Nephron progenitor cell (in vitro differentiated cells): ENCODE measurements at regions not wholly inside any gene's neighbourhood (a gene's known extent, or its start where the extent isn't known, plus 50 kb on each side); places are given as distances from the start of the nearest gene placed in this dataset.

ENCODE experiments used
- DNase-seq: peaks from one replicate; pipeline ENCODE4 v3.0.0; 2021
- H3K27ac Mint-ChIP-seq: 2 replicates; pipeline ENCODE4 v1.8.0; 2021; ENCODE audit warnings: mild to moderate bottlenecking, moderate library complexity, mixed read lengths
- H3K27me3 Mint-ChIP-seq: 2 replicates; pipeline ENCODE4 v1.8.0; 2021; ENCODE audit warnings: mild to moderate bottlenecking, low read depth, mixed read lengths; ENCODE audit not compliant: poor library complexity
- H3K36me3 Mint-ChIP-seq: 2 replicates; pipeline ENCODE4 v1.8.0; 2021; ENCODE audit warnings: low read depth, mixed read lengths
- H3K4me1 Mint-ChIP-seq: 2 replicates; pipeline ENCODE4 v1.8.0; 2021; ENCODE audit warnings: mixed read lengths
- H3K4me3 Mint-ChIP-seq: 2 replicates; pipeline ENCODE4 v1.8.0; 2021; ENCODE audit warnings: mild to moderate bottlenecking, moderate library complexity, mixed read lengths
- H3K9me3 Mint-ChIP-seq: 2 replicates; pipeline ENCODE4 v1.8.0; 2021; ENCODE audit warnings: mild to moderate bottlenecking, moderate library complexity, mixed read lengths
- TF ChIP-seq, protein P1 (sequence below): fragments of 200-600 bp; sonication (generic); IDR thresholded peaks from 2 replicates; pipeline ENCODE4 v1.5.0; 2021; ENCODE audit warnings: antibody characterized with exemption

DNA sequence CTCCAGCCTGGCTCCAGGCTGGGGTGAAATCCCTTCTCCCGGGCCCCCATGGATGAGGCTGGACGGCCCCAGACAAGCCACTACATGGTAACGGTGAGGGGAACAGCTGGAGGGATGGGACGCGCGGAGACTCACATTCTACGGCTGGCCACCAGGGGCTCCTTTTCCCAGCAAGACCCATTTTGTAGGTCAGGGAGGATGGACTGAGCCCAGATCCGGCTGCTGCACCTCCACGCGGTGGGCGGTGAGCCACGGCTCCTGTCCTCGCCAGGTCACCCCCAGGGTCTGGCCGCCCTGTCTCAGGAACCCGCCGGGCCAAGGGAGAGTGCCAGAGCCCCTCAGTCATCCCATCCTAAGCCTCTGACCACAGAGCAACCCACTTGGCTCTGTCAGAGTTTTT is 75.0 kb upstream of the ACTRT2 start:
- H3K4me1 Mint-ChIP-seq: no peaks in the 10 kb centered on the region
- no peak for DNase-seq
- no peak overlapping the region for H3K27ac Mint-ChIP-seq
- no peak overlapping the region for H3K4me3 Mint-ChIP-seq
- peaks cover 37% of the 10 kb centered on the region for H3K9me3 Mint-ChIP-seq
- H3K36me3 Mint-ChIP-seq: no peaks in the 10 kb centered on the region
- TF ChIP-seq, protein P1, sequence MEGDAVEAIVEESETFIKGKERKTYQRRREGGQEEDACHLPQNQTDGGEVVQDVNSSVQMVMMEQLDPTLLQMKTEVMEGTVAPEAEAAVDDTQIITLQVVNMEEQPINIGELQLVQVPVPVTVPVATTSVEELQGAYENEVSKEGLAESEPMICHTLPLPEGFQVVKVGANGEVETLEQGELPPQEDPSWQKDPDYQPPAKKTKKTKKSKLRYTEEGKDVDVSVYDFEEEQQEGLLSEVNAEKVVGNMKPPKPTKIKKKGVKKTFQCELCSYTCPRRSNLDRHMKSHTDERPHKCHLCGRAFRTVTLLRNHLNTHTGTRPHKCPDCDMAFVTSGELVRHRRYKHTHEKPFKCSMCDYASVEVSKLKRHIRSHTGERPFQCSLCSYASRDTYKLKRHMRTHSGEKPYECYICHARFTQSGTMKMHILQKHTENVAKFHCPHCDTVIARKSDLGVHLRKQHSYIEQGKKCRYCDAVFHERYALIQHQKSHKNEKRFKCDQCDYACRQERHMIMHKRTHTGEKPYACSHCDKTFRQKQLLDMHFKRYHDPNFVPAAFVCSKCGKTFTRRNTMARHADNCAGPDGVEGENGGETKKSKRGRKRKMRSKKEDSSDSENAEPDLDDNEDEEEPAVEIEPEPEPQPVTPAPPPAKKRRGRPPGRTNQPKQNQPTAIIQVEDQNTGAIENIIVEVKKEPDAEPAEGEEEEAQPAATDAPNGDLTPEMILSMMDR: no peak
- H3K27me3 Mint-ChIP-seq: no peaks in the 10 kb centered on the region

DNA sequence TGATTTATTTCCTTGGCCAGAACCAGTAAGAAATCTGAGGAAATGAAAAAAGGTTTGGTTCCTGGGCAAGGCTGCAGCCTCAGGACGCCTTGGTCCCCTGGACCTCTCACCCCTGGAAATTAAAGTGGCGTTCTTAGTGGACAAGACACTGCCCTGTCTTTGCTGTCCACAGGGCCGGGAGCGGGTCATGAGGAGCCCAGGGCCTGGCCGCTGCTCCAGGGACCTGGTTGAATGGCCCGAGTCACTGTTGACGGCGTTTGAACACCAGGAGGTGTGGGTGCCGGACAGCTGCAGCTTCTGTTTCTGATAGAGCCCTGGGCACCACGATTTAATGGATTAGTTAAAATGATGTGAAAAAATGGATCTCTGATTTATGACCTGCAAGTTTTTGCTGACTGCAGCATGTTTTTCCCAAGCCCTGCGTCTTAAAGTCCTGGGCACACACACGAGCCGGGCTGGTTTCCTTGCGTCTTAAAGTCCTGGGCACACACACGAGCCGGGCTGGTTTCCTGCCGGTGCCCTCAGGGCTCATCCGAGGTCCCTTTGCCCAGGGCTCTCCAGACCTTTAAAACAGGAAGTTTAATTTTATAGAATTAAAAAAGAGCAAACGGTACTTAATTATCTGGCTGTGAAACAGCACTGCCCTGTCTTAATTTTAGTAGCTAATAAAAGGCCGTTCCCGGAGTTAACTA is 74.1 kb upstream of the ACTRT2 start:
- no peak for DNase-seq
- Mint-ChIP-seq H3K36me3 (no peaks in the 10 kb centered on the region), H3K27me3 (no peaks in the 10 kb centered on the region), H3K4me3 (no peak overlapping the region), H3K9me3 (peaks cover 38% of the 10 kb centered on the region), H3K4me1 (no peaks in the 10 kb centered on the region), H3K27ac (no peak overlapping the region)
- TF ChIP-seq, protein P1: no peak

DNA sequence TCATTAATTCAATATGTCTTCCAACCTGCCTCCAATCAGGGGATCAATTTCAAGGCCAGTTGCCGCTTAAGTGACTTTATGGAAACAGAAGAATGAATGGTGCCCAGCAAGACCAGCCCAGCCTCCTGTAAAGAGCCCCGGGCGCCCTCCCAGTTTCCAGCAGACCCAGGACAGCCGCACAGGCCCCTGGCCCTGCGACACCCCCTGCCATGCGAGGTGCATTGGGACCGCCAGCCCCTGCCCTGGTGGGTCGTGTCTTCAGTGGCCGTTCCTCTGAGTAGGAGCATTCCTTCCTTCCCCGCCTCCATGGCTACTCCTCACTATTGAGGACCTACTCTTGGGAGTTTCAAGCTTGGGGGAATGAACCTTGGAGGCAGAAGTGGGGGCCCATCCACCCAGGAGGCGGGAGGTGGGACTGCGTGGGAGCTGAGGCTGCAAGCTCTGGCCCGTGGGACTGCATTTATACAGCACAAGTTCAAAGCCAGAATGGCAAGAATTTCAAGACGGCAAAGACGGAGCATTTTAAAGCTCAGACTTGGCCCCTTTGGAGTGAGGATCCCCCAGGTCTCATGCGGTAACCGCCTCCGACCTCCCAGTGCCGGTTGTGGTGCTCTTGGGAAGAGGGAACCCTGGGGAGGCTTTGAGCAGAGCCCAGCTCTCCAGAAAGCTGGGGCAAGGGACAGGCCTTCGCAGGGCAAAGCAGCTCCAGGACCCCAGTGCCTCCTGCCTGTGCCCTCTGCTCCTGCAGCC is 73.1 kb upstream of the ACTRT2 start:
- Mint-ChIP-seq H3K9me3 (peaks cover 41% of the 10 kb centered on the region), H3K27ac (no peak overlapping the region), H3K36me3 (no peaks in the 10 kb centered on the region), H3K27me3 (no peaks in the 10 kb centered on the region), H3K4me1 (no peaks in the 10 kb centered on the region), H3K4me3 (no peak overlapping the region)
- no peak for DNase-seq
- TF ChIP-seq, protein P1: no peak

DNA sequence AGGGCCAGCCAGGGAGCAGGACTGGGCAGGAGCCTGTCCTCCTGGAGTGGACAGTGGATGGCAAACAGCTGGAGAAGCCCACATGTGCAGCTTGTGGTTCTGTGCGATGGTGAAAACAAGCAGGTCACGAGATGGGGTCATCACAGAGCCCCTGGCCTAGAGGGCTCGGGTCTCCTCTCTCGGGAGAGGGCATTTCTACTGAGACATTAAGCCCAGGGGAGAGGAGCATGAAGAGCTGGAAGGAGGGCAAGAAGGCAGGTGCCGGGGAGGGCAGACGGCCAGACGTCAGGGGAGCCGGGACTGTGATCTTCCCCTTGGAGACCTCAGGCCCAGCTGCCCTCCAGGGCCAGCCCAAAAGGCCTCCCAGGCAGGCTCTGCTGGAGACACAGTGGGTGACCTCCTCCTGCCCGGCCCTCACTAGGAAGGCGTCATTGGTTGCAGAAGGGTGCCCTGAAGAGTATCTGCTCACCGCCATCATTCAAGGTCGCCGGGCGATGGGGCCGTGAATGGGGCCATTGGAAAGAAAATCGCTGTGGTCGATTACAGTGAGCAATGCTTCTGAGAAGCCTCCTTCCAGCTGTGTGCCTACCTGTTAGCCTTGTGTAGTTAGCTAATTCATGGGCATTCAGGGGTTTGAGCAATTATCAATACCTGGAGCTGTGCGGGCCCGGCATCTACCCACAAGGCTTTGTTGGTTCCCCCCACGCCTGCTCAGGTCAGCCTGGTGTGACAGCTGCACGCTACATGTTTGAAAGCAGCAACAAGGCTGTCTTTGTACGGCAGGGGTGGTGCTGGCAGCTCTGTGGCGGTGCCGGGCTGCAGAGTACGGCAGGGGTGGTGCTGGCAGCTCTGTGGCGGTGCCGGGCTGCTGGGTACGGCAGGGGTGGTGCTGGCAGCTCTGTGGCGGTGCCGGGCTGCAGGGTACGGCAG is 72.3 kb upstream of the ACTRT2 start:
- DNase-seq: no peak
- Mint-ChIP-seq H3K27me3 (no peaks in the 10 kb centered on the region), H3K27ac (no peak overlapping the region), H3K4me3 (no peak overlapping the region), H3K36me3 (no peaks in the 10 kb centered on the region), H3K9me3 (peaks cover 49% of the 10 kb centered on the region), H3K4me1 (no peaks in the 10 kb centered on the region)
- TF ChIP-seq, protein P1: no peak

DNA sequence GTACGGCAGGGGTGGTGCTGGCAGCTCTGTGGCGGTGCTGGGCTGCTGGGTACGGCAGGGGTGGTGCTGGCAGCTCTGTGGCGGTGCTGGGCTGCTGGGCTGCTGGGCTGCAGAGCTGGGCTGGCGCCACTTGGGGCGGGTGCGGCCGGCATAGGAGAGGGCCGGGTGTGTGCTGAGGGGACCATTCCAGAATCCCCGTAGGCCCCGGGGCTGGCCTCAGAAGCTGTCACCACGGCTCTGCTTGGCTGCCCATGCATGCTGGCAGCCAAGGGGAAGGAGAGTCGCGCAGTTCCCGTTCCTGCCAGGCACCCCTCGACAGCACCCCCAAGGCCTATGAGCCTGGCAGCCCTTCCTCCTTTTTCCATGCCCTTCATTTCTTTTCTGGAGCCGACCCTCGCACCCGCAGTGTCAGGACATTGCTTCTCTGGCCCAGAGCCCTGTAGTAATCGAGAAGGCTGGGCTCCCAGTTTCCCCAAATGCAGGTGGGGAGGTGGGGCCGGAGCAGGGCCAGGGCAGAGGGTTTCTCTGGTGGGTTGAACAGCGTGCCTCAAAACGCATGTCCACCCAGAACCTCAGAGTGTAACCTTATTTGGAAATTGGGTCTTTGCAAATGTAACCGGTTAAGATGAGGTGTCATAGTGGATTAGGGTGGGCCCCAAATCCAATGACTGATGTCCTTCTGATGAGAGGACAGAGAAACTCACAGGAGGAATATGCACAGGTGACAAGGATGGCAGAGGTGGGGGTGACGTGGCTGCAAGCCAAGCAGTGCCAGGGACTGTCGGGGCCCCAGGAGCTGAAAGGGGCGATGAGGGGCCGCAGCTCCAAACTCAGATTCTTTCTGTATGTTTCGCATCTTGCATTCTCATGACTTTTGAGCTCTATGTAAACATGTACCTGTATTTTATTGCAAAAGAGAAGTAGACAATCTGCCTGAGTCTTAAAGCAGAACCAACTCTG is 71.0 kb upstream of the ACTRT2 start:
- H3K27me3 Mint-ChIP-seq: no peaks in the 10 kb centered on the region
- no peaks in the 10 kb centered on the region for H3K36me3 Mint-ChIP-seq
- H3K4me3 Mint-ChIP-seq: no peak overlapping the region
- no peak overlapping the region for H3K27ac Mint-ChIP-seq
- no peak for DNase-seq
- peaks cover 62% of the 10 kb centered on the region for H3K9me3 Mint-ChIP-seq
- TF ChIP-seq, protein P1: no peak
- H3K4me1 Mint-ChIP-seq: no peaks in the 10 kb centered on the region
